K562 (cell line): ENCODE measurements at regions not wholly inside any gene's neighbourhood (a gene's known extent, or its start where the extent isn't known, plus 50 kb on each side); places are given as distances from the start of the nearest gene placed in this dataset.

Experiments
- ATAC-seq: fragments of 200-7000 bp; cut with Tn5 transposase; 3 replicates; pipeline ENCODE4 v1.9.1; 2020; ENCODE audit warnings: moderate library complexity
- BruUV-seq: library from RNA; stranded (reverse); fragments of 400-500 nt; replicated peaks from 2 replicates; lab custom pipeline; 2021; lab: Mats Ljungman, UMichigan
- CTCF ChIA-PET: fragments of 300-600 bp; formaldehyde crosslinking; extraction: SDS; loops from one replicate; lab custom pipeline; 2021; ENCODE audit warnings: low intra/inter-chr PET ratio; lab: Yijun Ruan, JAX
- POLR2A ChIA-PET: fragments of 300-600, 350-650 bp; sonication (Branson Sonifier 250); formaldehyde crosslinking; extraction: SDS; loops from one replicate; lab custom pipeline; 2021; ENCODE audit warnings: antibody characterized with exemption, inconsistent platforms; lab: Yijun Ruan, JAX
- DNase-seq, 4 experiments: peaks; one replicate each; pipeline versions ENCODE4 v3.0.0 to v3.0.0-alpha.2; 2011 to 2018; ENCODE audit warnings: low spot score in 3 of 4, mixed read lengths in 3 of 4; ENCODE audit errors: extremely low read depth in 1 of 4
- FAIRE-seq: peaks from 2 replicates; lab custom pipeline; 2011; peaks lifted over from hg19 to GRCh38; lab: Jason Lieb, UNC
- H2AFZ ChIP-seq: 2 replicates; pipeline ENCODE4 v1.6.0; 2011; ENCODE audit warnings: low read depth, low read length, control low read depth, inconsistent platforms
- H3K27ac ChIP-seq: fragments of 200-600 bp; 3 replicates; pipeline ENCODE4 v1.8.0; 2011; ENCODE audit warnings: low read depth, mild to moderate bottlenecking, control low read depth, inconsistent platforms, low read length, moderate library complexity, mixed read lengths; ENCODE audit errors: extremely low read depth
- H3K27me3 ChIP-seq, 2 experiments: fragments of 300-600 bp in 1 of 2; 2 replicates in 1 of 2; 3 replicates in 1 of 2; pipeline versions ENCODE4 v1.6.0 to v1.8.0; 2011; ENCODE audit warnings: inconsistent platforms in 2 of 2, low read length in 2 of 2, mild to moderate bottlenecking in 1 of 2, mixed read lengths in 1 of 2, moderate library complexity in 1 of 2; ENCODE audit not compliant: control insufficient read depth in 2 of 2, insufficient read depth in 2 of 2
- H3K36me3 ChIP-seq: fragments of 300-600 bp; 3 replicates; pipeline ENCODE4 v1.8.0; 2011; ENCODE audit warnings: mild to moderate bottlenecking, low read length, inconsistent platforms; ENCODE audit not compliant: control insufficient read depth, insufficient read depth
- H3K4me1 ChIP-seq, 2 experiments: fragments of 200-600 bp in 1 of 2; replicated peaks in 1 of 2; 2 replicates in 1 of 2; 3 replicates in 1 of 2; pipeline versions ENCODE4 v1.5.1 to v1.8.0; 2011; ENCODE audit warnings: inconsistent platforms in 2 of 2, low read length in 2 of 2, mild to moderate bottlenecking in 1 of 2, mixed read lengths in 1 of 2, moderate library complexity in 1 of 2; ENCODE audit not compliant: control insufficient read depth in 2 of 2, insufficient read depth in 2 of 2
- H3K4me2 ChIP-seq: 2 replicates; pipeline ENCODE4 v1.6.1; 2011; ENCODE audit warnings: low read length, control low read depth, inconsistent platforms, mixed read lengths; ENCODE audit not compliant: insufficient read depth
- H3K4me3 ChIP-seq: fragments of 200-600 bp; sonication (generic), shearing (Covaris generic); 2 replicates; pipeline ENCODE4 v1.5.1; 2016; ENCODE audit warnings: control low read depth, inconsistent platforms
- H3K79me2 ChIP-seq: fragments of 200-600 bp; 3 replicates; pipeline ENCODE4 v1.8.0; 2011; ENCODE audit warnings: low read length, inconsistent platforms; ENCODE audit not compliant: control insufficient read depth, insufficient read depth
- H3K9ac ChIP-seq, 2 experiments: 2 replicates each; pipeline versions ENCODE4 v1.6.0 to v1.6.1; 2011; ENCODE audit warnings: low read depth in 2 of 2, low read length in 2 of 2, control low read depth in 1 of 2, inconsistent platforms in 1 of 2, mild to moderate bottlenecking in 1 of 2, mixed read lengths in 1 of 2; ENCODE audit not compliant: insufficient read depth in 1 of 2
- H3K9me1 ChIP-seq: one replicate; pipeline ENCODE4 v1.6.0; 2011; ENCODE audit warnings: inconsistent platforms, mild to moderate bottlenecking, low read length, moderate library complexity; ENCODE audit not compliant: control insufficient read depth, insufficient read depth
- H3K9me3 ChIP-seq: replicated peaks from 2 replicates; pipeline ENCODE4 v1.5.1; 2011; ENCODE audit warnings: low read depth, low read length, inconsistent platforms; ENCODE audit not compliant: control insufficient read depth, insufficient read depth
- H4K20me1 ChIP-seq: replicated peaks from 2 replicates; pipeline ENCODE4 v1.6.1; 2011; ENCODE audit warnings: low read length, inconsistent platforms, mixed read lengths; ENCODE audit not compliant: control insufficient read depth, insufficient read depth
- CREB3L1 ChIP-seq: fragments of 450-650 bp; IDR thresholded peaks from 2 replicates; pipeline ENCODE4 v1.6.1; 2014; ENCODE audit warnings: low read depth, mild to moderate bottlenecking, moderate library complexity, borderline replicate concordance
- ETS1 ChIP-seq: conservative IDR thresholded peaks from 2 replicates; pipeline ENCODE4 v1.6.1; 2011; ENCODE audit warnings: low read depth, mild to moderate bottlenecking, low read length; ENCODE audit not compliant: control insufficient read depth
- FOSL1 ChIP-seq: fragments of 200-800 bp; sonication (Bioruptor generic); conservative IDR thresholded peaks from 2 replicates; pipeline ENCODE4 v1.6.1; 2016; ENCODE audit warnings: missing genetic modification characterization, missing compliant biosample characterization
- KAT2B ChIP-seq: IDR thresholded peaks from one replicate; pipeline ENCODE4 v1.6.1; 2012; ENCODE audit warnings: low read depth, mild to moderate bottlenecking, control low read depth, inconsistent platforms, low read length, moderate library complexity
- KLF1 ChIP-seq: fragments of 450-650 bp; IDR thresholded peaks from 2 replicates; pipeline ENCODE4 v1.6.1; 2016; ENCODE audit warnings: missing genetic modification characterization, missing compliant biosample characterization
- MTA3 ChIP-seq: fragments of 450-650 bp; formaldehyde crosslinking; IDR thresholded peaks from 2 replicates; pipeline ENCODE4 v1.6.1; 2017; ENCODE audit warnings: mild to moderate bottlenecking, borderline replicate concordance
- POLR3A ChIP-seq: IDR thresholded peaks from 2 replicates; pipeline ENCODE4 v1.6.1; 2011; ENCODE audit warnings: borderline replicate concordance, mild to moderate bottlenecking, moderate library complexity; ENCODE audit not compliant: insufficient read length, insufficient read depth; ENCODE audit errors: extremely low read depth
- RAD21 ChIP-seq, 2 experiments: fragments of 250-450 bp in 1 of 2; fragments of 450-650 bp in 1 of 2; sonication (Bioruptor Pico) in 1 of 2; formaldehyde crosslinking in 1 of 2; IDR thresholded peaks in 1 of 2; conservative IDR thresholded peaks in 1 of 2; 2 replicates each; pipeline versions ENCODE4 v1.4.0 to v1.8.0; 2020 to 2022; ENCODE audit warnings: mild to moderate bottlenecking in 2 of 2, moderate library complexity in 1 of 2
- TCF15 ChIP-seq: fragments of 250-450 bp; sonication (Bioruptor Pico); IDR thresholded peaks from 2 replicates; pipeline ENCODE4 v1.8.0; 2022; ENCODE audit warnings: moderate library complexity, mild to moderate bottlenecking, inconsistent platforms
- ZNF263 ChIP-seq: sonication (generic); formaldehyde crosslinking; IDR thresholded peaks from 2 replicates; pipeline ENCODE4 v1.8.0; 2022; ENCODE audit warnings: mild to moderate bottlenecking, missing genetic modification reagents, borderline replicate concordance
- ZNF511 ChIP-seq: sonication (generic); formaldehyde crosslinking; IDR thresholded peaks from 2 replicates; pipeline ENCODE4 v1.8.0; 2022; ENCODE audit warnings: mild to moderate bottlenecking, missing genetic modification reagents
- ZNF561 ChIP-seq: fragments of 450-650 bp; formaldehyde crosslinking; conservative IDR thresholded peaks from 2 replicates; pipeline ENCODE4 v1.4.0; 2020; ENCODE audit warnings: mild to moderate bottlenecking, moderate library complexity
- WGBS: fragments of 100-300 bp; shearing (Covaris generic); methylation state at CpG from one replicate; pipeline ENCODE4 v1.1.6; 2016; ENCODE audit warnings: low coverage, mixed read lengths; ENCODE audit not compliant: insufficient coverage; ENCODE audit errors: missing lambda C conversion rate; 5-methylcytosine and 5-hydroxymethylcytosine counted together
- in situ Hi-C: fragments of 300-500 bp; cut with MboI; formaldehyde crosslinking; loops from 4 replicates; pipeline ENCODE4 v1.15.0; 2018; ENCODE audit warnings: inconsistent platforms, mixed read lengths
- intact Hi-C: fragments of 100-400 bp; cut with micrococcal nuclease; formaldehyde crosslinking; loops from 2 replicates; pipeline ENCODE4 v1.14.2; 2022

GRCh38 chr15:37698679-37699078 lies 235.8 kb upstream of the TMCO5A start:
- no peak overlapping the region for H3K4me3 ChIP-seq
- POLR2A ChIA-PET: no interaction called here
- no peaks in the 10 kb centered on the region for H4K20me1 ChIP-seq
- in situ Hi-C loops (no loop called here), intact Hi-C loops (no loop called here)
- H3K27me3 ChIP-seq: no peaks in the 10 kb centered on the region
- ATAC-seq: no peak
- no peak overlapping the region for H3K27ac ChIP-seq
- H3K79me2 ChIP-seq: no peaks in the 10 kb centered on the region
- no peak for FAIRE-seq
- H3K9me1 ChIP-seq: no peaks in the 10 kb centered on the region
- no peaks in the 10 kb centered on the region for H3K9me3 ChIP-seq
- H3K9ac ChIP-seq: no peak overlapping the region
- no peak overlapping the region for H2AFZ ChIP-seq
- WGBS: 0% methylated on average over 3 of the region's 3 CpGs
- no peaks in the 10 kb centered on the region for H3K36me3 ChIP-seq
- no peak for DNase-seq
- no TSS peak for BruUV-seq
- H3K4me1 ChIP-seq: no peaks in the 10 kb centered on the region
- CTCF ChIA-PET: no interaction called here
- H3K4me2 ChIP-seq: no peak overlapping the region
- TF ChIP-seq POLR3A: no peak
- TF ChIP-seq RAD21 (CRISPR knock-in tag; conservative IDR thresholded peaks at IDR 0.05 in 1 of 2, IDR thresholded peaks at IDR 0.05 in 1 of 2): no peak
- no peak for TF ChIP-seq TCF15 (CRISPR knock-in tag)
- no peak for TF ChIP-seq KAT2B
- no peak for TF ChIP-seq ZNF561 (CRISPR knock-in tag)
- no peak for TF ChIP-seq KLF1
- TF ChIP-seq, all 486 proteins: peak for 0

- Histone ChIP-seq H3K79me2 (no peaks in the 10 kb centered on the region), H3K27me3 (no peaks in the 10 kb centered on the region), H3K9ac (no peak overlapping the region), H3K4me2 (no peak overlapping the region), H3K36me3 (no peaks in the 10 kb centered on the region), H4K20me1 (no peaks in the 10 kb centered on the region), H3K27ac (no peak overlapping the region), H2AFZ (no peak overlapping the region), H3K4me1 (no peaks in the 10 kb centered on the region), H3K9me1 (no peaks in the 10 kb centered on the region), H3K4me3 (no peak overlapping the region), H3K9me3 (no peaks in the 10 kb centered on the region)
- ChIA-PET CTCF (no interaction called here), POLR2A (no interaction called here)
- DNase-seq (no peak), FAIRE-seq (no peak), ATAC-seq (no peak)
- in situ Hi-C loops: no loop called here
- no TSS peak for BruUV-seq
- intact Hi-C loops: no loop called here
- WGBS: 0% methylated on average over 1 of the region's 1 CpG
- TF ChIP-seq MTA3: no peak
- no peak for TF ChIP-seq ETS1
- no peak for TF ChIP-seq ZNF511 (CRISPR knock-in tag)
- no peak for TF ChIP-seq CREB3L1
- TF ChIP-seq ZNF263 (CRISPR knock-in tag): no peak
- no peak for TF ChIP-seq FOSL1 (tag)
Observed at GRCh38 chr15:37701230-37701629, 233.2 kb upstream of the TMCO5A start.
